ENCODE measurements at regions not wholly inside any gene's neighbourhood (a gene's known extent, or its start where the extent isn't known, plus 50 kb on each side); places are given as distances from the start of the nearest gene placed in this dataset.

DNA sequence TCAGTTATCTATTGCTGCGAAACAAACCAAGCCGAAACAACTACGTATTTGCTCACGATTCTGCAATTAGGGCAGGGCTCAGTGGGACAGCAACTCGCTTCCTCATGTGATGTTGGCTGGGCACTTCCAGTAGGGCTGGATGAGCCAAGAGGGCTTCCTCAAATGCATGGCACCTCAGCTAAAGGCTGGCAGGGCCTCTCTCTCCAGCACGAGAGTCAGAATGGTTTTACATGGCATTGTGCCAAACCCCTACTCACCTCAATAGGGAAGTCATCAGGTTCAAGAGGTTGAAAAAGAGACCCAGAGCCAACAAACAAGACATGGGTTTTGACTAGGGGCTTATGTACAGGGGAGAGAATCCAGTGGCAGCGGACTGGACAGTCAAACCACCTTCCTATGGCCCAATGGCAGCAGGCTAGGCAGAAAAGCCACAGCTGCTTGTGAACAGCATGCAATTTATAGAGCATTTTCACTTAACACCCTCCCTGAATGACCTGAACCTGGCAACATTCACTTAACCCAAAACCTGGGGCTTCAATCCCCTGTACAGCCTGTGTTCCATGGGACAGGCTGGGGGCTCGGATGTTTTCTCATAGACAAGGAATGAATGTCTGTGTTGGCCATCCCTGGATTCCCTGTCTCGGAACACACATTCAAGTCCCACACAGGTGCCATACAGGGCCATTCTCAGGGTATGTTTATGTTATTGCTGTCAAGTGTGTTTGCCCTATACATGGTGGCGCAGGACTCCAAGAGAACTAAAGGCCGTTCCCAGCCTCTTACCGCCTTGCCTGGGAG lies 154.2 kb upstream of the NAV2 start:
- DNase-seq (ENCODE audit: low spot score, unreplicated experiment), result no peak
- Mint-ChIP-seq H3K27ac (no peak overlapping the region), H3K4me3 (ENCODE audit: low read depth) (no peak overlapping the region), H3K9me3 (ENCODE audit: low read depth) (no peaks in the 10 kb centered on the region), H3K4me1 (ENCODE audit: low read depth) (peaks cover 3% of the 10 kb centered on the region), H3K36me3 (ENCODE audit: insufficient read depth) (no peaks in the 10 kb centered on the region), H3K27me3 (peaks cover 25% of the 10 kb centered on the region)
- TF ChIP-seq CTCF (IDR thresholded peaks at IDR 0.05; ENCODE audit: unreplicated experiment), result no peak

DNA sequence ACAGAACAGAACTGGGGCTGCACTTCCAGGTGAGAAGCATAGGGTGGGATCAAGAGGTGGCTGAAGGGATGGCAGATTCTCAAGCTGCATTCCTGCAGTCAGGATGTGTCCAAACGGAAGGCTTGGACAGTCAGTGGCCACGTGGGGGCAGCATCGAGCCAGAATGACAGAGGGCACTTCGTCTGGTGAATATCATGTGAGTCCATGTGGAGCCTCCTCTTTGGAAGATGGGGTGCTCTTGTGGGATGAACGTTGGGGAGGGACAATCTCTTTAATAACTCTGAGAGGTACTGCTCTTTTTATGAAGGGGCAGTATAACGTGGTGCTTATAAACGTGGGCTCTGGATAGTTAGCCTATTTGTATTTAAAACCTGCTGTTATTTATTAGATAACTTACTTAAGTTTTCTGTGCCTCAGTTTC lies 154.9 kb upstream of the NAV2 start:
- DNase-seq (ENCODE audit: low spot score, unreplicated experiment), result peak; percentile 81
- Mint-ChIP-seq H3K27me3 (peaks cover 20% of the 10 kb centered on the region), H3K9me3 (ENCODE audit: low read depth) (no peaks in the 10 kb centered on the region), H3K4me1 (ENCODE audit: low read depth) (peaks cover 3% of the 10 kb centered on the region), H3K4me3 (ENCODE audit: low read depth) (no peak overlapping the region), H3K27ac (peak overlapping the region; percentile 46), H3K36me3 (ENCODE audit: insufficient read depth) (no peaks in the 10 kb centered on the region)
- TF ChIP-seq CTCF (IDR thresholded peaks at IDR 0.05; ENCODE audit: unreplicated experiment), result peak; percentile 91

DNA sequence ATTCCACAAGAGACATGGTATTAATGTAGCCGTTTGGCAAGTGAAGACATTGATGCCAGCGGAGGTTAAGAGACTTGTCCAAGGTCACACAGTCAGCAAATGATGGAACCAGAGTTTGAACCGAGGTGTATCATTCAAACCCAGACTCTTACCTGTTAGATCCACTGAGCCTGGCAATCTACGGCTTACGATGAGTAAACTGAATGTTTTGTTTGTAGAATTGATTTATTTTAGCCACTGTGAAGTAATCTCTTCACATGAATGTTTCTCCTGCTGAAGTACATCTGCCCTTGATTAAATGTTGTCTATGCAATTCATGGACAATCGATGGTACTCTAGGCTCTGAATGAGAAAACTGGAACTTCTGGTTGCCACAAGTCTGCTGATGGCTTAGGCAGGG lies 155.5 kb upstream of the NAV2 start:
- Mint-ChIP-seq H3K36me3 (ENCODE audit: insufficient read depth) (no peaks in the 10 kb centered on the region), H3K27ac (no peak overlapping the region), H3K27me3 (peaks cover 25% of the 10 kb centered on the region), H3K9me3 (ENCODE audit: low read depth) (no peaks in the 10 kb centered on the region), H3K4me1 (ENCODE audit: low read depth) (peaks cover 3% of the 10 kb centered on the region), H3K4me3 (ENCODE audit: low read depth) (no peak overlapping the region)
- no peak for TF ChIP-seq CTCF (IDR thresholded peaks at IDR 0.05; ENCODE audit: unreplicated experiment)
- DNase-seq (ENCODE audit: low spot score, unreplicated experiment), result no peak

DNA sequence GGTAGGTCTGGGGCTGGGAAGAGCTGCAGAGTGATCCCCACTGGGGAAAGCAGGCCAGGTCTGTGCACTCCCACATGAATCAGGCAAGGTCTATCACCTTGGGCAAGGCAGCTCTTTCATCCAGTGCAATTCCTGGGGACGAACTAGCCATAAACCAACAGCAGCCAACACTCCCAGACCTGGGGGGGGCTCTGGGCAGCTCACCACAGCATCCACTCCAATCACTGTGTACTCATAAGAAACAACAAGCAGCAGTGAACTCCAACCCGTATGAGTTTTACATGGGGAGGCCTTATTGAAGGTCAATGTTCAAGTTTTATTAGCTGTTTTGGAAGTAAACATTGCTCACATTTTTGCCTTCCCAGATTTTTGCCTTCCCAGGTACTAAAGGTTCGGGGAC lies 157.4 kb upstream of the NAV2 start:
- no peak for TF ChIP-seq CTCF (IDR thresholded peaks at IDR 0.05; ENCODE audit: unreplicated experiment)
- DNase-seq (ENCODE audit: low spot score, unreplicated experiment), result no peak
- Mint-ChIP-seq H3K4me3 (ENCODE audit: low read depth) (no peak overlapping the region), H3K27ac (no peak overlapping the region), H3K9me3 (ENCODE audit: low read depth) (no peaks in the 10 kb centered on the region), H3K36me3 (ENCODE audit: insufficient read depth) (no peaks in the 10 kb centered on the region), H3K27me3 (peaks cover 30% of the 10 kb centered on the region), H3K4me1 (ENCODE audit: low read depth) (peaks cover 3% of the 10 kb centered on the region)

DNA sequence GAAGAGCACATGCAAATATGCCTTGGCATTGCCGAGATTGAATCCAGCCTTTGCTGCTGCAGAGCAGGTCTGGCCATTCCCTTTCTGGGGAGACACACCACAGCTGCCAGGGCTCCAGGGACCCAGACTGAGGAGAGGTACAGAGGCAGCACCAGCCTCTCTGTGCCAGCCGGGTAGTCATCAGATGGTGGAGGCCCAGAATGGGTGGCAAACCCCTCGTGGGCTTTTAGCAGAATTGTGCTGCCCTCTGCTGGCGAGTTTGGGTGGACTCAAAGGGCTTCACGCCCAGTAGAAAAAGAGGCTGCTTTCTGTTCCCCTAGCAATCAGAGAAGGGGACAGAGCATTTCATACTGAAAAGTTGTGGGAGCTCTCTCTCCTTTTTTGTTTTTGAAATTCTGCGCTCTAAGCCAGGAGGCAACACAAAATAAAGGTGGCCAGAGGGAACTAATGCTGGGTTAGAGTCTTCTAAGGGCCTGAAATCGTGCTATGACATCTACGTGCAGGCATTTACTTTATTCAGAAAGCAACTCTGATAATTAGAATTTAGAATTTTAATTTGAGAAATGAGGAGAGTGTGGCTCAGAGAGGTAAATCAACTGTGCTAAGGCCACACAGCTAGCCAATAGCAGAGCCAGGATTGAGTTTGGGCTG lies 158.8 kb upstream of the NAV2 start:
- peak; percentile 93 for TF ChIP-seq CTCF (IDR thresholded peaks at IDR 0.05; ENCODE audit: unreplicated experiment)
- H3K4me3 Mint-ChIP-seq (ENCODE audit: low read depth), result no peak overlapping the region
- peaks cover 3% of the 10 kb centered on the region for H3K4me1 Mint-ChIP-seq (ENCODE audit: low read depth)
- no peaks in the 10 kb centered on the region for H3K9me3 Mint-ChIP-seq (ENCODE audit: low read depth)
- DNase-seq (ENCODE audit: low spot score, unreplicated experiment), result peak; percentile 77
- H3K36me3 Mint-ChIP-seq (ENCODE audit: insufficient read depth), result no peaks in the 10 kb centered on the region
- H3K27ac Mint-ChIP-seq, result no peak overlapping the region
- H3K27me3 Mint-ChIP-seq, result peaks cover 18% of the 10 kb centered on the region

All from progenitor cell of endocrine pancreas (in vitro differentiated cells).